Suprapubic skin (tissue), 4 donors: ENCODE measurements at regions not wholly inside any gene's neighbourhood (a gene's known extent, or its start where the extent isn't known, plus 50 kb on each side); places are given as distances from the start of the nearest gene placed in this dataset.

Experiments used
- DNase-seq, 2 donors: peaks; one replicate each; pipeline ENCODE4 v3.0.0-alpha.2; 2019; ENCODE audit warnings: low spot score in 2 of 2
- H3K27ac ChIP-seq: fragments of 200-600 bp; sonication (generic); one replicate; pipeline ENCODE4 v1.5.1; 2019
- H3K27me3 ChIP-seq: fragments of 200-600 bp; sonication (generic); one replicate; pipeline ENCODE4 v1.5.1; 2019
- H3K36me3 ChIP-seq: fragments of 200-600 bp; sonication (generic); one replicate; pipeline ENCODE4 v1.5.1; 2019
- H3K4me1 ChIP-seq: fragments of 200-600 bp; sonication (generic); one replicate; pipeline ENCODE4 v1.5.1; 2019
- H3K4me3 ChIP-seq: fragments of 200-600 bp; sonication (generic); one replicate; pipeline ENCODE4 v1.5.1; 2019; ENCODE audit warnings: mild to moderate bottlenecking
- H3K9me3 ChIP-seq: fragments of 200-600 bp; sonication (generic); one replicate; pipeline ENCODE4 v1.5.1; 2019
- EP300 ChIP-seq: sonication (generic); formaldehyde crosslinking; IDR thresholded peaks from one replicate; pipeline ENCODE4 v1.6.1; 2017; ENCODE audit warnings: antibody characterized with exemption
- POLR2A ChIP-seq, 2 donors: fragments of 450-650 bp; IDR thresholded peaks; one replicate each; pipeline ENCODE4 v1.6.1; 2017; ENCODE audit warnings: antibody characterized with exemption in 2 of 2, mild to moderate bottlenecking in 2 of 2, moderate library complexity in 2 of 2
- POLR2AphosphoS5 ChIP-seq, 3 donors: sonication (generic); formaldehyde crosslinking; IDR thresholded peaks; one replicate each; pipeline ENCODE4 v1.6.1; 2017; ENCODE audit warnings: antibody characterized with exemption in 3 of 3
- WGBS: methylation state at CpG from one replicate; pipeline ENCODE4 v1.1.5; 2018; 5-methylcytosine and 5-hydroxymethylcytosine counted together
- TF ChIP-seq, protein P1 (sequence below), 2 donors: fragments of 200-600 bp in 1 of 2; fragments of 450-650 bp in 1 of 2; sonication (generic) in 1 of 2; IDR thresholded peaks; one replicate each; pipeline ENCODE4 v1.5.1; 2016 to 2019; ENCODE audit warnings: antibody characterized with exemption in 2 of 2, mild to moderate bottlenecking in 1 of 2, moderate library complexity in 1 of 2

DNA sequence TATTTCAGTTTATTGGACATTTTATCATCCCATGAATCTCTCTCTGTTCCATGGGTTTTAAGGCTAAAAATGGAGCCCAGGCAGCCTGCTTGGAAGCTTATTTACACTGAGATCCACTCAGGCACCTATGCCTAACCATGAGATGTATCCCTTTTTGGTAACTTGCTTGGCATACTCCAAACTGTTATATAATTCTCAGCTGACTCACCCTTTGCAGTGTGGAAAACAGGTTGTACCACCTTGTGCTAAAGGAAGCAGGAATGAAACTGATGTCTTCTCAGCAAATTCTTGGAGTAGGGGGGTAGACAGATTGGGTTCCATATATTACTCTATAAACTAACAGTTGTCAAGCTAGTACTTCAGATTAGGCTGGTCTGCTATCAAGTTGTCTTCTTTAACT lies 483.6 kb downstream of the KLF5 start:
- Histone ChIP-seq H3K27me3 (no peaks in the 10 kb centered on the region), H3K4me3 (no peak overlapping the region), H3K9me3 (no peaks in the 10 kb centered on the region), H3K27ac (peak overlapping the region; percentile 73), H3K4me1 (peaks cover 26% of the 10 kb centered on the region), H3K36me3 (no peaks in the 10 kb centered on the region)
- no peak for DNase-seq
- TF ChIP-seq EP300 (no peak), POLR2A (IDR thresholded peaks at IDR 0.05) (no peak), POLR2AphosphoS5 (IDR thresholded peaks at IDR 0.05) (no peak)
- TF ChIP-seq, protein P1, sequence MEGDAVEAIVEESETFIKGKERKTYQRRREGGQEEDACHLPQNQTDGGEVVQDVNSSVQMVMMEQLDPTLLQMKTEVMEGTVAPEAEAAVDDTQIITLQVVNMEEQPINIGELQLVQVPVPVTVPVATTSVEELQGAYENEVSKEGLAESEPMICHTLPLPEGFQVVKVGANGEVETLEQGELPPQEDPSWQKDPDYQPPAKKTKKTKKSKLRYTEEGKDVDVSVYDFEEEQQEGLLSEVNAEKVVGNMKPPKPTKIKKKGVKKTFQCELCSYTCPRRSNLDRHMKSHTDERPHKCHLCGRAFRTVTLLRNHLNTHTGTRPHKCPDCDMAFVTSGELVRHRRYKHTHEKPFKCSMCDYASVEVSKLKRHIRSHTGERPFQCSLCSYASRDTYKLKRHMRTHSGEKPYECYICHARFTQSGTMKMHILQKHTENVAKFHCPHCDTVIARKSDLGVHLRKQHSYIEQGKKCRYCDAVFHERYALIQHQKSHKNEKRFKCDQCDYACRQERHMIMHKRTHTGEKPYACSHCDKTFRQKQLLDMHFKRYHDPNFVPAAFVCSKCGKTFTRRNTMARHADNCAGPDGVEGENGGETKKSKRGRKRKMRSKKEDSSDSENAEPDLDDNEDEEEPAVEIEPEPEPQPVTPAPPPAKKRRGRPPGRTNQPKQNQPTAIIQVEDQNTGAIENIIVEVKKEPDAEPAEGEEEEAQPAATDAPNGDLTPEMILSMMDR (IDR thresholded peaks at IDR 0.05) = no peak

GRCh38 chr13:73536865-73537264 lies 478.1 kb downstream of the KLF5 start:
- Histone ChIP-seq H3K9me3 (no peaks in the 10 kb centered on the region), H3K4me3 (no peak overlapping the region), H3K27me3 (no peaks in the 10 kb centered on the region), H3K36me3 (no peaks in the 10 kb centered on the region), H3K4me1 (peaks cover 43% of the 10 kb centered on the region), H3K27ac (peak overlapping the region; percentile 85)
- WGBS = 39% methylated on average over 4 of the region's 4 CpGs
- no peak for DNase-seq
- TF ChIP-seq POLR2A (IDR thresholded peaks at IDR 0.05) = no peak
- TF ChIP-seq EP300 = no peak
- no peak for TF ChIP-seq POLR2AphosphoS5 (IDR thresholded peaks at IDR 0.05)
- TF ChIP-seq, protein P1 (IDR thresholded peaks at IDR 0.05) = no peak

DNA sequence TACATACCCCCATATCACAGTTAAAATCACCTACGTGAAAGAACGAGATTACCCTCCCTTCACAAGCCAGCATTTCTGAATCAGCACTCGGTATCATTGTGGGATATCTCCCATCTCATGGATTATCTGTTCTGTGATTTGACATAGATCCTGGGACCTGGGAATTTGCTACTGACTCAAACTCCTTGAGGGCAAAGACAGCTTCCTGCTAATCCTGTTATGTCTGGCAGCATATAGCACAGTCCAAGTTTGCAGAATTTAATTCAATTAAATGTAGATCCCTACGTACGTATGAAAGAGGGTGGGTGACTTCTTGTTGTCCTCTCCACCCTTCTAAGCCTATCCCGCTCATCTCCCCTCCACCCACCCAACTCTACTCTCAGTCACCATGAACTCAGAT lies 476.5 kb downstream of the KLF5 start:
- whole genome bisulfite sequencing = 66% methylated on average over 6 of the region's 6 CpGs
- H3K27ac ChIP-seq = peak overlapping the region; percentile 85

GRCh38 chr13:73532987-73533510 lies 474.2 kb downstream of the KLF5 start:
- Histone ChIP-seq H3K27ac (peak overlapping the region; percentile 85), H3K9me3 (no peaks in the 10 kb centered on the region), H3K4me3 (no peak overlapping the region), H3K36me3 (no peaks in the 10 kb centered on the region), H3K4me1 (peaks cover 52% of the 10 kb centered on the region), H3K27me3 (no peaks in the 10 kb centered on the region)
- DNase-seq = no peak
- 54% methylated on average over 2 of the region's 2 CpGs for WGBS
- TF ChIP-seq EP300 (no peak), POLR2AphosphoS5 (IDR thresholded peaks at IDR 0.05) (no peak), POLR2A (IDR thresholded peaks at IDR 0.05) (no peak)
- TF ChIP-seq, protein P1 (IDR thresholded peaks at IDR 0.05) = no peak

More for the DNA sequence above, 476.5 kb downstream of the KLF5 start:
- Histone ChIP-seq H3K36me3 (no peaks in the 10 kb centered on the region), H3K27me3 (no peaks in the 10 kb centered on the region), H3K4me1 (peaks cover 55% of the 10 kb centered on the region), H3K9me3 (no peaks in the 10 kb centered on the region), H3K4me3 (no peak overlapping the region)
- DNase-seq = no peak
- TF ChIP-seq EP300 = no peak
- TF ChIP-seq, protein P1 (IDR thresholded peaks at IDR 0.05) = no peak

DNA sequence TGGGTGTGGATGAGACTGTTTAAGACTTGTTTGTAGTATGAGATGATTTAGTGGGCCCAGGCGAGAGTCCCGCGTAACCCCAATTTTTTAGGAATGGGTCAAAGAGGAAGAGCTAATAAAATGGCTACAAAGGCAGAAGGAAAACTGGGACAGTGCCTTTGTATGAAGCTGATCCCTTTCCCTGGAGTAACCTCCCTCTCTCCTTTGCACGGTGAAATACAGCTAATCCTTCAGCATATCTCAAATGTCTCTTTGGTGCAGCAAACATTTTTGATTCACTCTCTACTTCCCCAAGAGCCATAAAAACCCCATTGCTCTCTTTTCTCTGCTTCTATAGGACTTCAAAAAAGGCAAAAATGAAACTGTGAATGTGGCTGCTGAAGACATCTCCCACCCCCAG lies 473.8 kb downstream of the KLF5 start:
- H3K27me3 ChIP-seq = no peaks in the 10 kb centered on the region
- peak overlapping the region; percentile 85 for H3K27ac ChIP-seq
- no peak overlapping the region for H3K4me3 ChIP-seq
- no peak for DNase-seq
- 71% methylated on average over 4 of the region's 4 CpGs for WGBS
- H3K36me3 ChIP-seq = no peaks in the 10 kb centered on the region
- TF ChIP-seq EP300 = no peak
- TF ChIP-seq, protein P1 (IDR thresholded peaks at IDR 0.05) = no peak
- no peak for TF ChIP-seq POLR2A (IDR thresholded peaks at IDR 0.05)
- no peak for TF ChIP-seq POLR2AphosphoS5 (IDR thresholded peaks at IDR 0.05)
- H3K9me3 ChIP-seq = no peaks in the 10 kb centered on the region
- peaks cover 48% of the 10 kb centered on the region for H3K4me1 ChIP-seq
